ENCODE measurements at regions not wholly inside any gene's neighbourhood (a gene's known extent, or its start where the extent isn't known, plus 50 kb on each side); places are given as distances from the start of the nearest gene placed in this dataset.

- H3K4me3 ChIP-seq (replicated peaks; ENCODE audit: insufficient read depth, low read length), result no peak overlapping the region
- H3K27me3 ChIP-seq (ENCODE audit: insufficient read depth, poor library complexity, severe bottlenecking), result no peaks in the 10 kb centered on the region
- H3K27ac ChIP-seq (replicated peaks), result no peak overlapping the region
- no peak for DNase-seq (ENCODE audit: low read depth in 1 of 2, low spot score in 1 of 2)
- TF ChIP-seq CTCF (IDR thresholded peaks at IDR 0.05; ENCODE audit: insufficient read depth, low read length) (no peak), POLR2AphosphoS5 (IDR thresholded peaks at IDR 0.05; ENCODE audit: low read depth) (no peak), GABPA (IDR thresholded peaks at IDR 0.05; ENCODE audit: low read depth) (no peak), SPI1 (IDR thresholded peaks at IDR 0.05; ENCODE audit: borderline replicate concordance, low read depth) (no peak), REST (IDR thresholded peaks at IDR 0.05; ENCODE audit: insufficient replicate concordance, low read depth) (no peak)
Observed at GRCh38 chr1:227469708-227470107, 93.6 kb upstream of the ZNF678 start.

DNA sequence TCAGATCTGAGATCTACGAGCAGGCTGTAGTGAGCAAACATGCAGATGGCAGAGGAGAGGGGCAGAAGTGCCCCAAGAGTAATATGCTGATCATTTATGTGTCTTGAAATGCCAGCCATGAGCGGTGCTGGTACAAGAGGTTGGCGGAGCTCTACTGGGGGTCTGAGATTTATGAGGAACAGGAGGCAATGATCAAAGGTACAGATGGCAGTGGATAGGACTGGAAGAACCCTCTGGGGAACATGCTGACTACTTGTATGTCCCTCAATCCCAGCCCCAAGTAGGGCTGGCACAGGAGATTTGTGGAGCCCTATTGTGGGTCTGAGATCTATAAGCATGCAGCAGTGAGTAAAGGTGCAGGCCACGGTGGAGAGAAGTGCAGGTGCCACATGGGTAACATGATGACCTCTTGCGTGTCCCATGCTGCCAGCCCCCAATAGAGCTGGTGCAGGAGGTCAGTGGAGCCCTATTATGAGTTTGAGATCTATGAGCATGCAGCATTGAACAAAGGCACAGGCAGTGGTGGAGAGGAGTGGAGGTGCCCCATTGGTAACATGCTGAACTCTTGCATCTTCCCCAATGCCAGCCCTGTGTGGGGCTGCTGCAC is 97.2 kb upstream of the ZNF678 start:
- Histone ChIP-seq H3K27ac (replicated peaks) (no peak overlapping the region), H3K27me3 (ENCODE audit: insufficient read depth, poor library complexity, severe bottlenecking) (no peaks in the 10 kb centered on the region), H3K4me3 (replicated peaks; ENCODE audit: insufficient read depth, low read length) (no peak overlapping the region)
- no peak for DNase-seq (ENCODE audit: low read depth in 1 of 2, low spot score in 1 of 2)
- no peak for TF ChIP-seq POLR2AphosphoS5 (IDR thresholded peaks at IDR 0.05; ENCODE audit: low read depth)
- no peak for TF ChIP-seq GABPA (IDR thresholded peaks at IDR 0.05; ENCODE audit: low read depth)
- no peak for TF ChIP-seq CTCF (IDR thresholded peaks at IDR 0.05; ENCODE audit: insufficient read depth, low read length)
- no peak for TF ChIP-seq SPI1 (IDR thresholded peaks at IDR 0.05; ENCODE audit: borderline replicate concordance, low read depth)
- no peak for TF ChIP-seq REST (IDR thresholded peaks at IDR 0.05; ENCODE audit: insufficient replicate concordance, low read depth)

GRCh38 chr1:227465256-227465655 is 98.1 kb upstream of the ZNF678 start:
- Histone ChIP-seq H3K4me3 (replicated peaks; ENCODE audit: insufficient read depth, low read length) (no peak overlapping the region), H3K27me3 (ENCODE audit: insufficient read depth, poor library complexity, severe bottlenecking) (no peaks in the 10 kb centered on the region), H3K27ac (replicated peaks) (no peak overlapping the region)
- TF ChIP-seq POLR2AphosphoS5 (IDR thresholded peaks at IDR 0.05; ENCODE audit: low read depth) (no peak), SPI1 (IDR thresholded peaks at IDR 0.05; ENCODE audit: borderline replicate concordance, low read depth) (no peak), GABPA (IDR thresholded peaks at IDR 0.05; ENCODE audit: low read depth) (no peak), REST (IDR thresholded peaks at IDR 0.05; ENCODE audit: insufficient replicate concordance, low read depth) (no peak), CTCF (IDR thresholded peaks at IDR 0.05; ENCODE audit: insufficient read depth, low read length) (no peak)
- DNase-seq (ENCODE audit: low read depth in 1 of 2, low spot score in 1 of 2), result no peak

Data from HL-60 (cell line).